SK-N-SH treated with all-trans-retinoic acid at 6 μM for 48 hours (cell line): ENCODE measurements at regions not wholly inside any gene's neighbourhood (a gene's known extent, or its start where the extent isn't known, plus 50 kb on each side); places are given as distances from the start of the nearest gene placed in this dataset.
A peak's percentile ranks its signal among the peaks of the same experiment; 100 is the strongest.

Experiments used
- ATAC-seq: fragments of 200-7000 bp; cut with Tn5 transposase; 3 replicates; pipeline ENCODE4 v1.9.1; 2020; ENCODE audit warnings: mild to moderate bottlenecking, moderate library complexity
- ARNTL ChIP-seq: fragments of 450-650 bp; formaldehyde crosslinking; IDR thresholded peaks from 2 replicates; pipeline ENCODE4 v1.5.0; 2020; ENCODE audit warnings: low read depth, mild to moderate bottlenecking, moderate library complexity, borderline replicate concordance
- BACH2 ChIP-seq: fragments of 250-450 bp; sonication (Bioruptor Pico); IDR thresholded peaks from 2 replicates; pipeline ENCODE4 v1.9.0; 2021; ENCODE audit warnings: mild to moderate bottlenecking, borderline replicate concordance
- CSDC2 ChIP-seq: fragments of 250-450 bp; sonication (Bioruptor Pico); IDR thresholded peaks from 2 replicates; pipeline ENCODE4 v1.5.0; 2020; ENCODE audit warnings: mild to moderate bottlenecking, moderate library complexity
- ESRRG ChIP-seq: fragments of 250-450 bp; sonication (Bioruptor Pico); IDR thresholded peaks from 2 replicates; pipeline ENCODE4 v1.6.1; 2021; ENCODE audit warnings: mild to moderate bottlenecking
- ISL1 ChIP-seq: fragments of 250-450 bp; sonication (Bioruptor Pico); IDR thresholded peaks from 2 replicates; pipeline ENCODE4 v2.1.2; 2022; ENCODE audit warnings: mild to moderate bottlenecking, moderate library complexity
- TCF4 ChIP-seq: fragments of 250-450 bp; sonication (Bioruptor Pico); IDR thresholded peaks from 2 replicates; pipeline ENCODE4 v1.8.0; 2021; ENCODE audit warnings: mild to moderate bottlenecking, moderate library complexity, borderline replicate concordance
- TSHZ2 ChIP-seq: fragments of 250-450 bp; sonication (Bioruptor Pico); IDR thresholded peaks from 2 replicates; pipeline ENCODE4 v1.5.0; 2020; ENCODE audit warnings: mild to moderate bottlenecking, moderate library complexity
- ZC3H10 ChIP-seq: fragments of 250-450 bp; sonication (Bioruptor Pico); IDR thresholded peaks from 2 replicates; pipeline ENCODE4 v1.5.1; 2021; ENCODE audit warnings: mild to moderate bottlenecking, moderate library complexity
- ZFP30 ChIP-seq: fragments of 450-650 bp; formaldehyde crosslinking; IDR thresholded peaks from 2 replicates; pipeline ENCODE4 v1.5.0; 2022; ENCODE audit warnings: mild to moderate bottlenecking, moderate library complexity
- ZNF565 ChIP-seq: fragments of 450-650 bp; formaldehyde crosslinking; conservative IDR thresholded peaks from 2 replicates; pipeline ENCODE4 v1.5.0; 2020; ENCODE audit warnings: low read depth, mild to moderate bottlenecking, moderate library complexity
- ZNF70 ChIP-seq: fragments of 450-650 bp; formaldehyde crosslinking; IDR thresholded peaks from 2 replicates; pipeline ENCODE4 v1.5.0; 2020; ENCODE audit warnings: mild to moderate bottlenecking, moderate library complexity
- TF ChIP-seq, protein P1 (sequence below): fragments of 250-450 bp; sonication (Bioruptor Pico); IDR thresholded peaks from 2 replicates; pipeline ENCODE4 v1.8.0; 2020; ENCODE audit warnings: mild to moderate bottlenecking, moderate library complexity, borderline replicate concordance
- TF ChIP-seq, protein P2 (sequence below): fragments of 250-450 bp; sonication (Bioruptor Pico); IDR thresholded peaks from 2 replicates; pipeline ENCODE4 v1.5.1; 2020; ENCODE audit warnings: low read depth, mild to moderate bottlenecking, moderate library complexity

DNA sequence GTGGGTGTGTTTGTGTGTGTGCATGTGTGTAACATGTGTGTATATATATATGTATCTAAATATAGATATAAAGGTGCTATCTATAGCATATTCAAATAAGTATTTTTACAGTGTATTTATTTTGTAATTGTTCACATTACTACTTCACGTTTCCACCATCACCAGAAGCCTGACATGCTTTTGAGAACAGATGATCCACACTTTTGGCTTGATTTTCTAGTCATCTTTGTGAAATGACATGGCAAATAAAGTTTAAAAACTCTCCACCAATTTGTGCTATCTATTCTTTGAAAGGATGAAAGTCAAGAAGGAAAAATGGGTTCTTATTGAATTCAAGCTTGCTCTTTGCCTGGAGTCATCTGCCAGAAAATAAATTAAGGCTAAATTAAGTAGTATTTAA is 294.0 kb upstream of the AKR1E2 start (continued):
- TF ChIP-seq, protein P1, sequence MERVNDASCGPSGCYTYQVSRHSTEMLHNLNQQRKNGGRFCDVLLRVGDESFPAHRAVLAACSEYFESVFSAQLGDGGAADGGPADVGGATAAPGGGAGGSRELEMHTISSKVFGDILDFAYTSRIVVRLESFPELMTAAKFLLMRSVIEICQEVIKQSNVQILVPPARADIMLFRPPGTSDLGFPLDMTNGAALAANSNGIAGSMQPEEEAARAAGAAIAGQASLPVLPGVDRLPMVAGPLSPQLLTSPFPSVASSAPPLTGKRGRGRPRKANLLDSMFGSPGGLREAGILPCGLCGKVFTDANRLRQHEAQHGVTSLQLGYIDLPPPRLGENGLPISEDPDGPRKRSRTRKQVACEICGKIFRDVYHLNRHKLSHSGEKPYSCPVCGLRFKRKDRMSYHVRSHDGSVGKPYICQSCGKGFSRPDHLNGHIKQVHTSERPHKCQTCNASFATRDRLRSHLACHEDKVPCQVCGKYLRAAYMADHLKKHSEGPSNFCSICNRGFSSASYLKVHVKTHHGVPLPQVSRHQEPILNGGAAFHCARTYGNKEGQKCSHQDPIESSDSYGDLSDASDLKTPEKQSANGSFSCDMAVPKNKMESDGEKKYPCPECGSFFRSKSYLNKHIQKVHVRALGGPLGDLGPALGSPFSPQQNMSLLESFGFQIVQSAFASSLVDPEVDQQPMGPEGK (CRISPR knock-in tag), result no peak
- no peak for TF ChIP-seq ZFP30
- TF ChIP-seq TCF4 (CRISPR knock-in tag), result no peak
- TF ChIP-seq ZNF70 (CRISPR knock-in tag), result no peak
- no peak for TF ChIP-seq TSHZ2 (CRISPR knock-in tag)
- no peak for TF ChIP-seq ZC3H10 (CRISPR knock-in tag)
- no peak for TF ChIP-seq ZNF565 (CRISPR knock-in tag)

DNA sequence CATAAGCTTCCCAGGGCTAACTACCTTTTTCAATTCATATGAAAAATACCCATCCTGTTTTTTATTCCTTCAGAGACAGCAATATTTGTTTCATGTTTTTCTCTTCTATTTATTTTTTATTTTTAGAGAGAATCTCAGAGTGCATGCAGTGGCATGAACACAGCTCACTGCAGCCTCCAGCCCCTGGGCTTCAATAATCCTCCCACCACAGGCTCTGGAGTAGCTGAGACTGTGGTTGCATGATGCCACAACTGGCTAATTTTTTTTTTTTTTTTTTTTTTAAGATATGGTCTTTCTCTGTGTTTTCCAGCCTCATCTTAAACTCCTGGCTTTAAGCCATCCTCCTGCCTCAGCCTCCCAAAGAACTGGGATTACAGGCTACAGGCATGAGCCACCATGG is 296.7 kb upstream of the AKR1E2 start:
- ATAC-seq, result no peak
- TF ChIP-seq ZC3H10 (CRISPR knock-in tag) (no peak), BACH2 (CRISPR knock-in tag) (no peak), CSDC2 (no peak), ZNF565 (CRISPR knock-in tag) (no peak), ISL1 (CRISPR knock-in tag) (no peak), TCF4 (CRISPR knock-in tag) (no peak)
- TF ChIP-seq, protein P1 (CRISPR knock-in tag), result no peak
- TF ChIP-seq, protein P2, sequence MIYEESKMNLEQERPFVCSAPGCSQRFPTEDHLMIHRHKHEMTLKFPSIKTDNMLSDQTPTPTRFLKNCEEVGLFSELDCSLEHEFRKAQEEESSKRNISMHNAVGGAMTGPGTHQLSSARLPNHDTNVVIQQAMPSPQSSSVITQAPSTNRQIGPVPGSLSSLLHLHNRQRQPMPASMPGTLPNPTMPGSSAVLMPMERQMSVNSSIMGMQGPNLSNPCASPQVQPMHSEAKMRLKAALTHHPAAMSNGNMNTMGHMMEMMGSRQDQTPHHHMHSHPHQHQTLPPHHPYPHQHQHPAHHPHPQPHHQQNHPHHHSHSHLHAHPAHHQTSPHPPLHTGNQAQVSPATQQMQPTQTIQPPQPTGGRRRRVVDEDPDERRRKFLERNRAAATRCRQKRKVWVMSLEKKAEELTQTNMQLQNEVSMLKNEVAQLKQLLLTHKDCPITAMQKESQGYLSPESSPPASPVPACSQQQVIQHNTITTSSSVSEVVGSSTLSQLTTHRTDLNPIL (CRISPR knock-in tag), result no peak
- TF ChIP-seq, all 23 proteins: peak for 0

- peak; percentile 27 for ATAC-seq
- TF ChIP-seq ARNTL (CRISPR knock-in tag) (no peak), TSHZ2 (CRISPR knock-in tag) (no peak), ESRRG (CRISPR knock-in tag) (no peak)
- TF ChIP-seq, protein P1 (CRISPR knock-in tag), result no peak
- TF ChIP-seq, all 23 proteins: peak for 0
Measured at GRCh38 chr10:4527281-4527970, 298.6 kb upstream of the AKR1E2 start.
